ENCODE measurements at regions not wholly inside any gene's neighbourhood (a gene's known extent, or its start where the extent isn't known, plus 50 kb on each side); places are given as distances from the start of the nearest gene placed in this dataset.

DNA sequence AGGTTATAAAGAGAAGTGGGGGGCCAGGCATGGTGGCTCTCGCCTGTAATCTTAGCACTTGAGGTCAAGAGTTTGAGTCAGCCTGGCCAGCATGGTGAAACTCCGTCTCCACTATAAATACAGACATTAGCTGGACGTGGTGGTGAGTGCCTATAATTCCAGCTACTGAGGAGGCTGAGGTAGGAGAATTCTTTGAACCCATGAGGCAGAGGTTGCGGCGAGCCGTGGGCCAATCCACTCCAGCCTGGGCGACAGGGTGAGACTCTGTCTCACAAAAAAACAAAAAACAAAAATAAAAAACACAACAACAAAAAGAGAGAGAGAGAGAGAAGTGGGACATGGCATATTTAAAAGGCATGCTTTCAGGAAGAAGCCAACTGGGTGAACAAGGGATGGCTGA, 80.1 kb upstream of the CARD18 start:
- Histone ChIP-seq H3K79me2 (ENCODE audit: insufficient read depth, low read length) (no peaks in the 10 kb centered on the region), H3K9ac (ENCODE audit: low read length) (no peak overlapping the region), H3K4me2 (ENCODE audit: low read length) (no peak overlapping the region), H3K4me1 (ENCODE audit: insufficient read depth, low read length) (no peaks in the 10 kb centered on the region), H2AFZ (ENCODE audit: low read depth, low read length) (no peak overlapping the region), H4K20me1 (ENCODE audit: insufficient read depth, low read length) (no peaks in the 10 kb centered on the region), H3K27ac (ENCODE audit: low read depth, low read length) (no peak overlapping the region), H3K27me3 (ENCODE audit: insufficient read depth, low read length) (no peaks in the 10 kb centered on the region), H3K4me3 (ENCODE audit: insufficient read depth, low read depth, low read length) (no peak overlapping the region), H3K9me3 (ENCODE audit: insufficient read depth, low read depth, low read length) (no peaks in the 10 kb centered on the region), H3K36me3 (ENCODE audit: insufficient read depth, low read length) (no peaks in the 10 kb centered on the region)
- Mint-ChIP-seq H3K9me3 (ENCODE audit: unreplicated experiment) (no peaks in the 10 kb centered on the region), H3K4me1 (ENCODE audit: low read depth, unreplicated experiment) (no peaks in the 10 kb centered on the region), H3K27me3 (ENCODE audit: low read depth, unreplicated experiment) (no peaks in the 10 kb centered on the region), H3K36me3 (ENCODE audit: low read depth, unreplicated experiment) (no peaks in the 10 kb centered on the region), H3K4me3 (ENCODE audit: unreplicated experiment) (no peak overlapping the region), H3K27ac (ENCODE audit: unreplicated experiment) (no peak overlapping the region)
- FAIRE-seq: no peak
- no peak for TF ChIP-seq CTCF (IDR thresholded peaks at IDR 0.05; ENCODE audit: insufficient read depth, low read depth, low read length)
- TF ChIP-seq EZH2 (IDR thresholded peaks at IDR 0.05; ENCODE audit: insufficient read depth, low read length): no peak
- no peak for DNase-seq (ENCODE audit: low read depth)

GRCh38 chr11:105219269-105219668, 79.7 kb upstream of the CARD18 start:
- Mint-ChIP-seq H3K9me3 (ENCODE audit: unreplicated experiment) (no peaks in the 10 kb centered on the region), H3K4me3 (ENCODE audit: unreplicated experiment) (no peak overlapping the region), H3K36me3 (ENCODE audit: low read depth, unreplicated experiment) (no peaks in the 10 kb centered on the region), H3K27ac (ENCODE audit: unreplicated experiment) (no peak overlapping the region), H3K27me3 (ENCODE audit: low read depth, unreplicated experiment) (no peaks in the 10 kb centered on the region), H3K4me1 (ENCODE audit: low read depth, unreplicated experiment) (no peaks in the 10 kb centered on the region)
- Histone ChIP-seq H3K4me2 (ENCODE audit: low read length) (no peak overlapping the region), H3K27me3 (ENCODE audit: insufficient read depth, low read length) (no peaks in the 10 kb centered on the region), H3K79me2 (ENCODE audit: insufficient read depth, low read length) (no peaks in the 10 kb centered on the region), H3K27ac (ENCODE audit: low read depth, low read length) (no peak overlapping the region), H3K9ac (ENCODE audit: low read length) (no peak overlapping the region), H4K20me1 (ENCODE audit: insufficient read depth, low read length) (no peaks in the 10 kb centered on the region), H3K4me1 (ENCODE audit: insufficient read depth, low read length) (no peaks in the 10 kb centered on the region), H3K4me3 (ENCODE audit: insufficient read depth, low read depth, low read length) (no peak overlapping the region), H3K36me3 (ENCODE audit: insufficient read depth, low read length) (no peaks in the 10 kb centered on the region), H2AFZ (ENCODE audit: low read depth, low read length) (no peak overlapping the region), H3K9me3 (ENCODE audit: insufficient read depth, low read depth, low read length) (no peaks in the 10 kb centered on the region)
- FAIRE-seq: no peak
- TF ChIP-seq EZH2 (IDR thresholded peaks at IDR 0.05; ENCODE audit: insufficient read depth, low read length) (no peak), CTCF (IDR thresholded peaks at IDR 0.05; ENCODE audit: insufficient read depth, low read depth, low read length) (no peak)
- DNase-seq (ENCODE audit: low read depth): no peak

DNA sequence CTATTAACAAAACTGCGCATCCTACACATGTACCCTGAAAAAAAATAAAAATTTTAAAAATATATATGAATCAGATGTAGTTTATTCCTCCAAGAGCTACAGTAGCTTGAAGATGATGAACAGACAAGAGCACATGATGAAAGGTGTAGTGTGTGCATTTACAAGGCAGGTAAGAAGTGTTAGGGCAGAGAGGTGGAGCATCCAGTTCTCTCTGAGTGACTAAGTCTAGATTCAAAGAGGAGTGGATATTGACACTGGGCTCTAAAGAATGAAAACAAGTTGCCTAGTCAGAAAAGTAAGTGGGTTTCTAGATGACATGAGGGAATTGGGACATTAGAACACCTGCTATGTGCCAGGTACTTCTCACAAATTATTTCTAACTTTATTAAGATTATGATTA, 76.0 kb upstream of the CARD18 start:
- H3K36me3 ChIP-seq (ENCODE audit: insufficient read depth, low read length): no peaks in the 10 kb centered on the region
- no peaks in the 10 kb centered on the region for H3K27me3 ChIP-seq (ENCODE audit: insufficient read depth, low read length)
- DNase-seq (ENCODE audit: low read depth) (no peak), FAIRE-seq (no peak)
- no peak for TF ChIP-seq EZH2 (IDR thresholded peaks at IDR 0.05; ENCODE audit: insufficient read depth, low read length)
- no peak overlapping the region for H3K27ac Mint-ChIP-seq (ENCODE audit: unreplicated experiment)
- H3K4me1 ChIP-seq (ENCODE audit: insufficient read depth, low read length): no peaks in the 10 kb centered on the region
- no peak overlapping the region for H3K4me3 ChIP-seq (ENCODE audit: insufficient read depth, low read depth, low read length)
- H3K4me1 Mint-ChIP-seq (ENCODE audit: low read depth, unreplicated experiment): no peaks in the 10 kb centered on the region
- no peaks in the 10 kb centered on the region for H3K9me3 ChIP-seq (ENCODE audit: insufficient read depth, low read depth, low read length)
- no peak overlapping the region for H3K27ac ChIP-seq (ENCODE audit: low read depth, low read length)
- no peaks in the 10 kb centered on the region for H3K27me3 Mint-ChIP-seq (ENCODE audit: low read depth, unreplicated experiment)
- H3K9ac ChIP-seq (ENCODE audit: low read length): no peak overlapping the region
- H3K4me2 ChIP-seq (ENCODE audit: low read length): no peak overlapping the region
- H2AFZ ChIP-seq (ENCODE audit: low read depth, low read length): no peak overlapping the region
- H3K9me3 Mint-ChIP-seq (ENCODE audit: unreplicated experiment): no peaks in the 10 kb centered on the region
- H3K4me3 Mint-ChIP-seq (ENCODE audit: unreplicated experiment): no peak overlapping the region
- no peaks in the 10 kb centered on the region for H3K79me2 ChIP-seq (ENCODE audit: insufficient read depth, low read length)
- no peaks in the 10 kb centered on the region for H3K36me3 Mint-ChIP-seq (ENCODE audit: low read depth, unreplicated experiment)
- no peaks in the 10 kb centered on the region for H4K20me1 ChIP-seq (ENCODE audit: insufficient read depth, low read length)
